SHP77 treated with DMSO at 0.1 percent for 48 hours (cell line): ENCODE measurements at regions not wholly inside any gene's neighbourhood (a gene's known extent, or its start where the extent isn't known, plus 50 kb on each side); places are given as distances from the start of the nearest gene placed in this dataset.

Source experiments
- DNase-seq: peaks from one replicate; lab custom pipeline; 2025; lab: John Stamatoyannopoulos, UW

DNA sequence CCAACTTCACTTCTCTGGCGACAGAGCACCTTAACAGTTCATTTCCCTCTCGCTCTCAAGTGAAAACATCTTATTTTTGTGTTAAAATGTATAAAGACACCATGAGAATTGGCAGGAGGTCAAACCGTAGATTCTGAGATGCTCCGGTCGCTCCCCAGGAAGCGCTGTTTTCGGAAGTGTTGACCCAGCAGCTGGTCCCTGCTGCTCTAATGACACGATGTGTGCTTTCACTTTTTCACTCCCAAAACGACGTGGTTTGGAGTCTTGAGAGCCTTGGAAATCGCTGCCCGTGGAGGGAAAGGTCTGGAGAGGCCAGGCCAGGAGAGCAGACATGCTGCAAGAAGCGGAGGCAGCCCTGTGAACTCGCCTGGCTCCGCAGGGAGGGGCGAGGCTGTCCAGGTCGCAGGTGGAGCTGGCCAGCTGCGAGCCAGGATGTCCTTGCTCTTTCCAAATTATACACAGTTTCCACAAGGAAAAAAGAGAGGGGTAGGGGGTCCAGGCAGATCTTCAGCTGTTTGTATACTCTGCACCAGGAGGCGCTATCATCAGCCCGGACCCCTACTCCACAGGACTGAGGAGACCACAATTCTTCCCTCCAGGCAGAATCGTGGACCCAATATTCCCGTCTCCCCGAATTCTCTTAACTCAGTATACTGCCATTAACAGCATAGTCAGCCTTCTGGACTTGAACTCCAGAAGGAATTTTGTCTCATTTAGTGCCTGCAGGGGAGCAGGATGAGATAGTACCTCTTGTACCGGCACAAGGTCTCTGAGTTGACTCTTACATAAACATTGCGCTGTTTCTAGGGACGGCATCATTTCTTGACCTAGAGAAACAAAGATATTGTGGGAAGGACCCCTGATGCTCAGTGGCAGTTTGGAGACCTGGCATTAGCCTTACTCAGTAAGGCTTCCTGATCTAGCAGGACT lies 248.6 kb upstream of the ANKRD55 start:
- DNase-seq, result no peak

DNA sequence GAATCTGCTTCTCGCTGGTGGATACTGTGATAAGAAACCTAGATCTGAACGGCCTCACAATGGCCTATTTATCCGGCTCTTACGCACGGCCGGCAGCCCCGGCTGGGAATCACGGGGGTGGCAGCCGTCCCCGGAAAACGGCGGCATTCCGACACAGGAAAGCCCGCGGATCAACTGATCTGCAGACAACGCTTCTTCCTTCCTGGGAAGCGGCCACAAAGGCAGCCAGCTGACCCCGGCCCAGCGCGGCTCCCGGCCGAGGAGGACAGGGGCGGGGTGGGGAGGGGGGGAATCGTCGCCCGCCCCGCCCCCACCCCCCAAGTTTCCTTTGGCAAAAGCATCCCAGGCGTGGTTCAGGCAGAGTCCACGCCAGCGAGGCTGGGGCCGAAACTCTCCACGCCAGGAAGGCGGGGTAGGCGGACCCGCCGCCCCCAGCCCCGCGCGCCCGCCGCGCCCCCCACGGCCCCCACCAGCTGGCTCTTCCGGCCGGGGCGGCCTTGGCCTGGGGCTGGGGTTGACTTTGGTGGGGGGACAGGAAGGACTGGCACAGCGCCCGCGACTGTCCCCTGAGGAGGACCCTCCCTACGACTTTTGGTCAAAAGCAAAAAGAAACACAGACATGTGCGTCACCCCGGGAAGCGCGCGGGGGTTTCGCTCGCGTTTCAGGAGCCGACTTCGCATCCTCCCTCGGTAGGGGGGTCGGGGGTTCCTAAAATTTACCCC lies 247.7 kb upstream of the ANKRD55 start:
- DNase-seq, result no peak

DNA sequence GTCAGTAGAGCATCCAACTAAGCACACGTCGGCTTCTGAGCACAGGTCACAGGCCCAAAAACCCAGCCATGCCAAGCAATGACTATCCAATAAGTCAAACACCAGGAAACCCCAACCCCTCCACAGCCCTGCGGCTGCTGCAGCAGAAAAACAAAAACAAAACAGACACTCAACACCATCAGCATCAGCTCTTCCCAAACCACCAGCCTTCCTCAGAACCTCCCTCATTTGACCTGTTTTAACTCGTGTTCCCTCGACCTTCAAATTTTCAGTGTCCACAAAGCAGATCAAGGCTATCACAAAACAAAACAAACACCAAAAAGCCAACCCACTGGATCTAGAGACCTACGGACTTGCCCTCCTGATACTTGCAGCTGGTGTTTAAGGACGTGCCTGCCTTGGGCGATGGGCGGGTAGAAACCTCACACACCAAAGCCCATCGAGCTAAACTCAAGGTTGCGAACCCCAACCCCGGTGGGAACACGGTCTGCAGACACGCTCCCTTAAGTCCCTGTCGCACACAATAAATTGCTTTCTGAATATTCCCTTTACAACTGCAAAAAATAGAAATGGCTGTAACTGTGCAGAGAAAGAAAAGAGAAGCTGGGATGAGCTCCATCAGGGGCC lies 247.1 kb upstream of the ANKRD55 start:
- DNase-seq, result no peak

DNA sequence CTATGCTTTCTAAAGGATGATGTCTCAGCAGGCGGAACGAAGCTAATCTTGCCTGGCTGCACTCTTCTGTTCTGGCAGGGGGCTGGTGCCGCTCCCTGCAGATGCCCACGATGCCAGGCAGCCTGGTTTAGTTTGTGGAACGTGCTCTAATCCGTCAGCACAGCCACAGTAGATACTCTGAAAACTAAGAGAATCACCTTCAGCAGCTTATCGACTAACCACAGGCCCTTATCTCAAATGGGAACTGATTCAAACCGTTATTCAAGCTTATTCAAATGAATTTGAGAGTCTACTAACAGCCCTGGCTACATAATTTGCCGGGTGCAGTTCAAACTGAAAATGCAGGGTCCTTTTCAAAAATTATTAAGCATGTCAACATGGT lies 246.6 kb upstream of the ANKRD55 start:
- no peak for DNase-seq

DNA sequence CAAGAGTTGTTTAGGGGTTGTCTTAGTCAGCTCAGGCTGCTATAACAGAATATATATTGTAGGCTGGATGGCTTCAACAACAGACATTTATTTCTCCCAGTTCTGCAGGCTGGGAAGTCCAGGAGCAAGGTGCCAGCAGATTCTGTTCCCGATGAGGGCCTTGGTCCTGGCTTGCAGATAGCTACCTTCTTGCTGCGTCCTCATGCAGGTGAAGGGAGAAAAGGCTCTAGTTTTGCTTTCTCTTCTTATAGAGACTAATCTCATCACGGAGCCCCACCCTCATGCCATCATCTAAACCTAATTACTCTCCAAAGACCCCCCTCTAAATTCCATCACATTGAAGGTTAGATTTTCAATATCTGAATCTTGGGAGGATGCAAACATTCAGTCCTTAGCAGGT lies 246.0 kb upstream of the ANKRD55 start:
- no peak for DNase-seq

DNA sequence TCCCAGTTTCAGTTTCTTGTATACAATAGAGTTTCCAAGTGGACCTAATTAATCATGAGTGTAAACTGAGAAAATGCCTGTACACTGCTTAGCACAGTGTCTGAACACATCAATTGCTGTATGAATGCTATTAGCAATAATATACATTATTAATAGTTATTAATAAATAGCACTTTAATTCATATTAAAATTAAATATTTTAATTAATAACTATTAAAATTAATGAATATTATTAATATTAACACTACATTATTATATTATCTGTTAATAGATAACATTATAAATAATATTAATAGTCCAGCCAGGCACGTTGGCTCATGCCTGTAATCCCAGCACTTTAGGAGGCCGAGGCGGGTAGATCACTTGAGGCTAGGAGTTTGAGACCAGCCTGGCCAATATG lies 244.9 kb upstream of the ANKRD55 start:
- DNase-seq, result no peak

DNA sequence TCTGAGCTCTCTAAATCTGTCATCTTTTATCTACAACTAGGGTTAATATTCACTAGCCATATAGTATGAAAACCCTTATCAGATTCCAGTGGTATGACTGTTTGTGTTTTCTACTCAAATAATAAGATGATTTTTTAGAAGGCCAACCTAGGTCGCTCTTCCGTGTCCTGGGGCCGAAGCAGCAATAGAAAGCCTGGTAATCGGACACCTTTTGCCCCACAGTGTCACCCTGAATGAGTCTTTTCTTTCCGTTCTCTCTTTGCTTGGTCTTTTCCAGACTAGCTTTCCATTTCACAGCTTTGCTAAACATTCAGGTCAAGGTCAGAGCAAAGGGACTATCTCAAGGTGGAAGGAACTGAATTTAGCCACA lies 243.3 kb upstream of the ANKRD55 start:
- no peak for DNase-seq

DNA sequence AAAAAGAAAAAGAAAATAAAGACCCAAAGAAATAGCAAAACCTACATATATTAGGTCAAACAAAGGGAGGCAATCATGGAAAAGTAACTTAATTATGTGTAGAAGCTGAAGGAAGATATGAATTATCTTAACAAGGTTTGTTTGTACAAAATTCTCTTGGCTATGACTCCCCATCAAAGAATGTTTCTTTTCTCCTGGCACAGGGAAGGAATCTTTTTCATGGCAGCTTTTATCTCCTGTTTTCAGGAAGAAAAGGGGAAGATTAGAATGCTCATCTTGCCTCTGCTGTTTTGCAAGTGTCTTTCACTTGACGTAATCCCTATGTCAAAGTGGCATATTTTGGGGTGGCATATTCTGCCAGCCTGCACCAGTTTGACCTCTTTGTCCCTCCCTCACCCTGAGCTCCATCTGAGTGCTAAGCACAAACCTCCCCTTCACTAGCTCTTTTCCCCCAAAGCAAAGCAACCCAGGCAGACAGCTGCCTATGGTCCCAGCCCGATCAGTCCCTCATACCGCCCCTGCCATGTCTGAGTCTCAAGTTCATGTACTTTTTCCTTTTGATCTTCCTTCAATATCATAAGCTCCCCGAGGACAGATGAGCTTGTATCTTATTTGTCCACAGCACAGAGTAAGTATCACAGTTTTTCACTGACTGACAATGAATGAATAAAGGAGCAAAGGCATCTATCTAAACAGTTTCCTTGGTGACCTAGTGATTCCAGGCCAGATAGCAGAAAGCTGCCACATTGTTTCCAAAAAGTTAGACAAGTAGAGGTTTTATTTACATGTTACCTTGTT lies 242.8 kb upstream of the ANKRD55 start:
- no peak for DNase-seq

DNA sequence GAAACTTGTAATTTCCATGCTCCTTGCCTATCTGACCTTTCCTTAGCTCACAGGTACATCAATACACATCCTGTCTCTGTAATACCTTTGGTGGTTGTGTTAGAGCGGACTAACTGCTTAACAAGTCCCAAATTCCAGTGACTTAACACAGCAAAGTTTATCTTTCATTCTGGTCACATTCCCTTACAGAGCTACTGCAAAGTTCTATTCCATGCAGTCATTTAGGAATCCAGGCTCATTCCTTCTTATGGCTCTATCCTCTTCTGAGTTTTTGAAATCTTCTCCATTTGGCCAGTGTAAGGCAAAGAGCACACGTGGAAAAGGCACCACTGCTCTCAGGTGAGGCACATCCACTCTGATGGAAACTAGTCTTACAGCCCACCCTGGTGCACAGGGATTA lies 238.6 kb upstream of the ANKRD55 start:
- no peak for DNase-seq

DNA sequence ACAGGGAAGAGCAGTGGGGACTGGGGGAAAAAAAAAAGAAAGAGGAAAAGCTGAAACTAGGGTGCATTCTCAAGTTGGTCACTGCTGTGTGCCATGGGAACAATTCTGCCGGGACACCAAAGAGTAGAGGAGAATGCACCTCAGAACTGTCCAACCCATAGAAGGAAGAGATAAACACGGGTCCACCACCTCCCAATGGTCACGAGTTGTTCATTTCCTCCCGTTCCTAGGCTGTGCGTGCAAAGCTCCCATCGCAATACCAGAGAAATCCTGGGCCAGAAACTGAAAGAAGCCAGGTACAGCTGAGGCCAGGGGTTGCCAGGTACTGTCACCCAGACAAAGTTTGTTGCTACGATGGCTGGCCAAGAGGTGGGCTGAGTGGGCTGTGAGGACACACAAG lies 236.9 kb upstream of the ANKRD55 start:
- no peak for DNase-seq

DNA sequence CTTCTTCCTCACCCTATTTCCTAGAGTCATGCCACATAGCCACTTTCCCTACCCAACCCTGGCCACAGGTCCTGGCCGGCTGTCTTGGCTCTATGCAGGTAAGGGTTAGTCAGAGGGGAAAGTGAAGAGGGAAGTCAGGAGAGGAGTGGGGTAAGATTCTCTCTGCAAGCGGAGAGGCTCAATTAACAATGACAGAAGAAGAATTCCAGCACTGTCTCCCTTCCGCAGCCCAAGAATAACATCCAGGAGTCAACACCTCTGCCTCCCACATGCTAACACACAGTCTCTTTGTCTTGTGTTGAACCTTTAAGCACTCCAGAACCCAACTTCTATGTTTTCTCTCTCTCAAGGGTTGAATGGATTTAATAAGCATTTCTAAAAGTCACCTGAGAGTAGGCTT lies 235.1 kb upstream of the ANKRD55 start:
- DNase-seq, result no peak

DNA sequence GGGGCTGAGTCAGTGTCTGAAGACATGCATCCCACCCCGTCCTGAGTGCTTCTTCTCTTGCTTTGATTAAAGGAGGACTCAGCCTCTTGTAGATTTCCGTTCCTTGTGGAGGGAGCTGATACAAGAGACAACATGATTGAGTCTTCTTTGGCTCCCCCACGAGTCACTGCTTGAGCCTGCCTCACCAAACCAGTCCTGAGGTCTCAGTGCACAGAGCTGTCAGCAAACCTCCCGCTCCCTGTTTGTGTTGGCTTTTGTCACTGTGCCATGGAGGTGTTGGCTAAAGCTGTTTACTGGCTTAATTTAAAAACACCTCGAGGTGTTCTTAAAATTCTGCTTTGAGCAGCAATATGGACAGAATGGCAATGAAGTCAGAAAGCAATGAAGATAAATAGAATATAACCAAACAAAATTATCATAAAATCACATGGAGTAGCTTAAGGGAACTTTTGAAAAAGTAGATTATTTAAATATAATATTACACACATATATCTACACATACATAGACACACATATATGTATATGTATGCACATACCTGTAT lies 234.1 kb upstream of the ANKRD55 start:
- no peak for DNase-seq

DNA sequence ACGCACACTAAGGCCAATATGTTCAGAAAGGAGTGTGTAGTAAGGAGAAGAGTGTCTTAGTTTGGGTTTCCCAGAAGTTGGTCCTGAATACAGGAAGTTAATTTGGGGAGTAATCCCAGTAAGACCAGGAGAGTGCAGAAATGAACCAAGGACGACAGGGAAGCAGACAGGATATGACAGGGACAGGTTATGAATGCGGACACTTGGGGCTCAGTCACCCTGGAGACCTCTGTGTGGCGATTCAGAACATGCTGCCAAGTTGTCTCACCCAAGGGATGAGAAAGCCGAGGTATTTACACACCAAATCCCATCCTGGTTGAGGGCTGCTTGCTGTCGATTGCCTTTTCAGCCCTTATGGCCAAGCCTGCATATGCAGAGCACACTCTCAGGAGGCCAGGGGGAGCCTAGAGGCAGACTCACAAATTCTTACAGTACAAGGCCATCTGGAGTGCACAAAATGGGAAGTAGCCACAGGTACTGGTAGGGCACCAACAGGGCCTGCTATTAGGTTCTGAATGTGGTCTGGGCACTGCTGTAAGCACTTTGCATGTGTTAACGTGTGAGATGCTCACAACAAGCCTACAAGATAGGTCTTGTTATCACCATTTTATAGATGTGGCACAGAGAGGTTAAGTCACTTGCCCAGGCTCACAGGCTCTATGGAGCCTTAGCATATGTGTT lies 233.1 kb upstream of the ANKRD55 start:
- no peak for DNase-seq

DNA sequence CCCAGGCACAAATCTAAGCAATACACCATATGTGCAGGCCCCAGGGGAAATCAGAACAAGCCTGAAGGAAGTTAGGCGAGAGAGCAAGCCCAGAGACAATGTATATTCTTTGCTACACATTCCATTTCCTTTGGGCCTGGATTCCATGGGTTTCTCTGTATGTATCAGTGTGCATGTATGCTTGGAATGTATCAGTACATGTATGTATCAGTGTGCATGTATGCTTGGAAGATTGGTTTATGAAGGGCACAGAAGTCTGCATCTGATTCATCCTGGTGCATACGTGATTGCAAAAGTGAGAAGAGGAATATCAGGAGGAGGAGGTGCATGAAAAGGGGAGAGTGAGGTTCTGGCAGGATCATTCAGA lies 232.6 kb upstream of the ANKRD55 start:
- no peak for DNase-seq

DNA sequence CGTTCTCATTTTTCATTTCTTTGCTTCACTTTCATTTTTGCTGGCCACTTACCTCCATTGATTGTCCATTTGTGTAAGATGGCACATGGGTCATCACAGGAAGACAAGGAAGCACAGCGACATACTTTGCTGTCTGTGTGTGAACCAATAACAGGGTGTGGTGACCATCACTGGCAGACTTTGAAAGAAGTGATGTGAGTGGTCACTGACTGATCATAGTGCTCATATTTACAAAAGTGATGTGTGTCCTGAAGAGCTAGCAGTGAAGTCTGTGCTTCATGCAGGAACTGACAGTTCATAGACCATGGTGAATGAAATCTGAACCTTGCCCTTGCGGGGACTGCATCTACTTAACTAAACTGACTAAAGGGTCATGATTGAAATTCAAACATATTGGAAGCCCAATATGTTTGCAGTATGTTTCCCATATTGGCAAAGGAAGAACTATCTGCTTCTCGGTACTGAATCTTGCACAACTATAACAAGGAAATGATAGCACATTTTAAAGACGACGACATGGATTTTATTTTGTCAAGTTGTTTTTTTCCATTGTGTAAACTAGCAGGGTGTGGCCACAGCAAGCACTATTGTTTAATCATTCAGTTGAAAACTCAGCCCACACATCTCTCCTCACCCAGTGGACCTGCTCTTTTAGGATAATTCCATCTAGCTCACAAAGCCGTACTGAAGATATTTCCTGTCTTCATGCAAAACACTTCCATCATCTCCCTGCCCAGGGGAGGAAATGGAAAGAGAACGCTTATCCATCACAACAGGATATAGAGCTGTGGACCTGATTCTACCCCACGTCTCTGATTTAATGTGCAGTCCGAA lies 232.0 kb upstream of the ANKRD55 start:
- DNase-seq, result no peak

DNA sequence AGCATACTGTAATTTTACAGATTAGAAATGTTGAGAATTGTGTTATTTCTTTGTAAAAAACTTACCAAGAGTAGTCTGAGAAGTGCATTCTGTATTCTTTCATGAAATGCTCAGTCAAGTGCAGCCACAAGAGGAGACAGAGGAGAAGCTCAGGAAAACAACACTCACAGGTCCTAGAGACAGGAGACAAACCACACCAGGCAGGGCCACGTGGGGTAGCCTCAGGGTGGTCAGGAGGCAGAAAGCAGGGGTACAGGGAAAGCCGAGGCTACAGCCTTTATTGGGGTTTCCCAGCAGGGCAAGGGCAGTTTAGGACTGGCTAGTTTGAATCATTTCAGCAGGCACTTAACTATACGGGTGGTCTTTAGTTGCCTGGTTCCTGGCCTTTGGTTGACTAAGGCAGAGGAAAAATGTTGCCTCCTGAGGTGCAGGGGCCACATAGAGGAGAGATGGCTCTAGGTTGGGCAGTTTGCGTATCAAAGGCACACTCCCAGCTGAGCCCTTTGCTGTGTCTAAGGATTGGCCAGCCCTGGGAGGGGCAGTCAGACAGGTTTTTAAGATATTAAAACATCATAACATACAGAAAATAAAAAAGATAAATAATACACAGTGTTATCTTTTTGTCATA lies 230.9 kb upstream of the ANKRD55 start:
- no peak for DNase-seq

DNA sequence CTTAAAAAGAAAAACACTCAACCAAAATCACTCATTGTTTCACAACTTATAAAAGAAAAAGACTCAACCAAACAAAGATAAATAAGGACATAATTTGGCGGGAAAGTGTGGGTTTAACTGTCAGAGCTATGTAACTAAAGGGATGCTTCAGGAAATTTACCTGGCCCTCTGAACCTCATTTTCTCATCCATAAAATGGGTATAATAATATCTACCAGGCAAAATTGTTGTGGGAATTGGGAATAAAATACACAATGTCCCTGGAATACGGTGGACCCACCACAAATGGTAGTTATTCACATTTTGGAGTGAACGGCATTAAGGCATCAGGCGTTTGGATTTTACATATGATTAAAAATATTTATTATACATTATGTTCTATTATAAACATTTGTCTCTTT lies 228.5 kb upstream of the ANKRD55 start:
- DNase-seq, result no peak

DNA sequence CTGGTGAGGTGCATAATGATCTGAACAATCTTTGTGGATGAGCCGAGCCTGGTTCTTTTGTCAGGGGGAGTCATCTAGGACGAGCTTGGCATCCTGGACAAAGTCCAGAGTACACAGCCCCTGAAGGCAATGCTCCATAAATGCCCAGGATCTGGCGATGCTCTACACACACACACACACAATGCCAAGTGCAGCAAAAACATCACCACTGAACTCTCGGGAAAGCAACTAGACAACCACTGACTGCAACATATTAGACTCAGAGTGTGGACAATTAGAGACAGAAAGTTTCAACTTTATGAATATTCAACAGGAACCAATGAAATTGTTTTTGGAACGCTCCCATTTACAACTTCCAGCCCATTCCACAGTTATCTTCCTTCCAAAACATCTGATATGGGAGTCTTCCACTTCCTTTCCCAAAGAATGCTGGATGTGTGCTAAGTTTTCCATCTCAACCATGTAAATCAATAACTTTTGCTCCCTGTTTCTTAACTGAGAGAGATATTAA lies 227.6 kb upstream of the ANKRD55 start:
- DNase-seq, result no peak

DNA sequence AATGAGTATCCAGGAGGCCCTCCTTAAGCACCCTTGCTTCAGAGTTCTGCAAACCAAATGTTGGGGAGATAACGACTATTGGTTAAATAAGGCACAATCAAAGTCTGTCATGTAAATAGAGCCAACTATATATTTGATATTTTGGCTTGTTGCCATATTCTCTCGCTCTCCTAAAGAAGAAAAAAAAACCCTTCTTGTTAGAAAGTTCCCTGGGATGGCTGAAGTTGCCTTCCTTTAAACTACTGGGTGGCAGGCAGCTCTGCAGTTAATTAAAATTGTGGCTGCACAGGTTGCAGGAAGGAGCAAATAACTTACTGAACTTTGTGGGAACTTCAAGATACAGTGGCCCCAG lies 227.0 kb upstream of the ANKRD55 start:
- no peak for DNase-seq
